WTC11 (cell line): ENCODE measurements at regions not wholly inside any gene's neighbourhood (a gene's known extent, or its start where the extent isn't known, plus 50 kb on each side); places are given as distances from the start of the nearest gene placed in this dataset.

Experiments used
- ATAC-seq: fragments of 200-7000 bp; cut with Tn5 transposase; 2 replicates; pipeline ENCODE4 v1.10.0; 2021; ENCODE audit warnings: mild to moderate bottlenecking, moderate library complexity
- CTCF ChIA-PET: fragments of 300-600 bp; sonication (Branson Sonifier 250); formaldehyde crosslinking; loops from one replicate; lab custom pipeline; 2021; ENCODE audit warnings: antibody characterized with exemption; lab: Charles Lee
- POLR2A ChIA-PET: fragments of 350-600 bp; sonication (Branson Sonifier 250); formaldehyde crosslinking; loops from one replicate; lab custom pipeline; 2021; ENCODE audit warnings: antibody characterized with exemption; lab: Charles Lee
- DNase-seq: peaks from one replicate; pipeline ENCODE4 v3.0.0; 2021; ENCODE audit warnings: low spot score
- H3K27ac Mint-ChIP-seq: 2 replicates; pipeline ENCODE4 v1.8.0; 2021; ENCODE audit warnings: mixed read lengths
- H3K27me3 Mint-ChIP-seq: 2 replicates; pipeline ENCODE4 v1.8.0; 2021; ENCODE audit warnings: low read depth, mild to moderate bottlenecking, moderate library complexity, mixed read lengths
- H3K36me3 Mint-ChIP-seq: 2 replicates; pipeline ENCODE4 v1.8.0; 2021; ENCODE audit warnings: mixed read lengths
- H3K4me1 Mint-ChIP-seq: 2 replicates; pipeline ENCODE4 v1.8.0; 2022; ENCODE audit warnings: mixed read lengths
- H3K4me3 Mint-ChIP-seq: 2 replicates; pipeline ENCODE4 v1.8.0; 2021; ENCODE audit warnings: mild to moderate bottlenecking, moderate library complexity, mixed read lengths
- H3K9me3 Mint-ChIP-seq: 2 replicates; pipeline ENCODE4 v1.8.0; 2021; ENCODE audit warnings: mixed read lengths
- CBFB ChIP-seq: sonication (generic); formaldehyde crosslinking; IDR thresholded peaks from 2 replicates; pipeline ENCODE4 v1.8.1; 2022; ENCODE audit warnings: mild to moderate bottlenecking, low read depth, missing genetic modification reagents
- CTCF ChIP-seq: fragments of 200-600 bp; IDR thresholded peaks from 2 replicates; pipeline ENCODE4 v1.8.0; 2022; ENCODE audit warnings: antibody characterized with exemption
- GRHL2 ChIP-seq: fragments of 250-450 bp; sonication (Bioruptor Pico); IDR thresholded peaks from 2 replicates; pipeline ENCODE4 v1.8.0; 2022; ENCODE audit warnings: mild to moderate bottlenecking, moderate library complexity; ENCODE audit not compliant: insufficient replicate concordance, severe bottlenecking
- MXD4 ChIP-seq: fragments of 250-450 bp; sonication (Bioruptor Pico); IDR thresholded peaks from 2 replicates; pipeline ENCODE4 v1.8.0; 2021; ENCODE audit warnings: mild to moderate bottlenecking, moderate library complexity, borderline replicate concordance
- NFATC4 ChIP-seq: fragments of 250-450 bp; sonication (Bioruptor Pico); IDR thresholded peaks from 2 replicates; pipeline ENCODE4 v1.9.0; 2021; ENCODE audit warnings: mild to moderate bottlenecking
- NR2C2 ChIP-seq: sonication (generic); formaldehyde crosslinking; IDR thresholded peaks from 2 replicates; pipeline ENCODE4 v1.8.0; 2022; ENCODE audit warnings: mild to moderate bottlenecking, missing genetic modification reagents
- PRRX2 ChIP-seq: fragments of 250-450 bp; sonication (Bioruptor Pico); IDR thresholded peaks from 2 replicates; pipeline ENCODE4 v1.8.0; 2021; ENCODE audit warnings: mild to moderate bottlenecking
- SMAD4 ChIP-seq: sonication (generic); formaldehyde crosslinking; IDR thresholded peaks from 2 replicates; pipeline ENCODE4 v1.8.0; 2022; ENCODE audit warnings: mild to moderate bottlenecking, missing genetic modification reagents
- TEAD1 ChIP-seq: sonication (generic); formaldehyde crosslinking; IDR thresholded peaks from 2 replicates; pipeline ENCODE4 v1.8.0; 2022; ENCODE audit warnings: mild to moderate bottlenecking, missing genetic modification reagents
- ZNF232 ChIP-seq: sonication (generic); formaldehyde crosslinking; IDR thresholded peaks from 2 replicates; pipeline ENCODE4 v1.8.0; 2022; ENCODE audit warnings: mild to moderate bottlenecking, missing genetic modification reagents
- ZNF281 ChIP-seq: sonication (generic); formaldehyde crosslinking; IDR thresholded peaks from 2 replicates; pipeline ENCODE4 v1.8.0; 2023; ENCODE audit warnings: mild to moderate bottlenecking, missing genetic modification reagents
- ZNF532 ChIP-seq: fragments of 250-450 bp; sonication (Bioruptor Pico); IDR thresholded peaks from 2 replicates; pipeline ENCODE4 v1.9.0; 2021; ENCODE audit warnings: mild to moderate bottlenecking, borderline replicate concordance
- TF ChIP-seq, protein P1 (sequence below): sonication (generic); formaldehyde crosslinking; IDR thresholded peaks from 2 replicates; pipeline ENCODE4 v1.8.1; 2022; ENCODE audit warnings: mild to moderate bottlenecking, moderate library complexity, missing genetic modification reagents
- TF ChIP-seq, protein P2 (sequence below): fragments of 250-450 bp; sonication (Bioruptor Pico); IDR thresholded peaks from 2 replicates; pipeline ENCODE4 v2.1.2; 2022; ENCODE audit warnings: mild to moderate bottlenecking, moderate library complexity
- TF ChIP-seq, protein P3 (sequence below): sonication (generic); formaldehyde crosslinking; IDR thresholded peaks from 2 replicates; pipeline ENCODE4 v1.8.0; 2022; ENCODE audit warnings: mild to moderate bottlenecking, missing genetic modification reagents
- TF ChIP-seq, protein P4 (sequence below): fragments of 250-450 bp; sonication (Bioruptor Pico); IDR thresholded peaks from 2 replicates; pipeline ENCODE4 v1.9.0; 2021; ENCODE audit warnings: mild to moderate bottlenecking

GRCh38 chr20:3354247-3354646 lies 53.2 kb downstream of the DNAAF9 start:
- Mint-ChIP-seq H3K27ac (no peak overlapping the region), H3K4me1 (no peaks in the 10 kb centered on the region), H3K4me3 (no peak overlapping the region), H3K36me3 (no peaks in the 10 kb centered on the region), H3K9me3 (no peaks in the 10 kb centered on the region), H3K27me3 (no peaks in the 10 kb centered on the region)
- TF ChIP-seq NFATC4, result no peak
- TF ChIP-seq CBFB (CRISPR knock-in tag), result no peak
- no peak for TF ChIP-seq NR2C2 (CRISPR knock-in tag)
- no peak for TF ChIP-seq SMAD4
- TF ChIP-seq, protein P1, sequence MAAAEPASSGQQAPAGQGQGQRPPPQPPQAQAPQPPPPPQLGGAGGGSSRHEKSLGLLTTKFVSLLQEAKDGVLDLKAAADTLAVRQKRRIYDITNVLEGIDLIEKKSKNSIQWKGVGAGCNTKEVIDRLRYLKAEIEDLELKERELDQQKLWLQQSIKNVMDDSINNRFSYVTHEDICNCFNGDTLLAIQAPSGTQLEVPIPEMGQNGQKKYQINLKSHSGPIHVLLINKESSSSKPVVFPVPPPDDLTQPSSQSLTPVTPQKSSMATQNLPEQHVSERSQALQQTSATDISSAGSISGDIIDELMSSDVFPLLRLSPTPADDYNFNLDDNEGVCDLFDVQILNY (CRISPR knock-in tag), result no peak
- TF ChIP-seq, protein P2, sequence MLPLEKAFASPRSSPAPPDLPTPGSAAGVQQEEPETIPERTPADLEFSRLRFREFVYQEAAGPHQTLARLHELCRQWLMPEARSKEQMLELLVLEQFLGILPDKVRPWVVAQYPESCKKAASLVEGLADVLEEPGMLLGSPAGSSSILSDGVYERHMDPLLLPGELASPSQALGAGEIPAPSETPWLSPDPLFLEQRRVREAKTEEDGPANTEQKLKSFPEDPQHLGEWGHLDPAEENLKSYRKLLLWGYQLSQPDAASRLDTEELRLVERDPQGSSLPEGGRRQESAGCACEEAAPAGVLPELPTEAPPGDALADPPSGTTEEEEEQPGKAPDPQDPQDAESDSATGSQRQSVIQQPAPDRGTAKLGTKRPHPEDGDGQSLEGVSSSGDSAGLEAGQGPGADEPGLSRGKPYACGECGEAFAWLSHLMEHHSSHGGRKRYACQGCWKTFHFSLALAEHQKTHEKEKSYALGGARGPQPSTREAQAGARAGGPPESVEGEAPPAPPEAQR, result no peak
- no peak for TF ChIP-seq GRHL2 (CRISPR knock-in tag)
- no peak for TF ChIP-seq MXD4
- TF ChIP-seq TEAD1, result no peak
- no peak for TF ChIP-seq CTCF
- no peak for TF ChIP-seq ZNF281 (CRISPR knock-in tag)
- no peak for TF ChIP-seq PRRX2 (CRISPR knock-in tag)
- TF ChIP-seq ZNF532 (CRISPR knock-in tag), result no peak
- TF ChIP-seq ZNF232 (CRISPR knock-in tag), result no peak
- TF ChIP-seq, protein P3, sequence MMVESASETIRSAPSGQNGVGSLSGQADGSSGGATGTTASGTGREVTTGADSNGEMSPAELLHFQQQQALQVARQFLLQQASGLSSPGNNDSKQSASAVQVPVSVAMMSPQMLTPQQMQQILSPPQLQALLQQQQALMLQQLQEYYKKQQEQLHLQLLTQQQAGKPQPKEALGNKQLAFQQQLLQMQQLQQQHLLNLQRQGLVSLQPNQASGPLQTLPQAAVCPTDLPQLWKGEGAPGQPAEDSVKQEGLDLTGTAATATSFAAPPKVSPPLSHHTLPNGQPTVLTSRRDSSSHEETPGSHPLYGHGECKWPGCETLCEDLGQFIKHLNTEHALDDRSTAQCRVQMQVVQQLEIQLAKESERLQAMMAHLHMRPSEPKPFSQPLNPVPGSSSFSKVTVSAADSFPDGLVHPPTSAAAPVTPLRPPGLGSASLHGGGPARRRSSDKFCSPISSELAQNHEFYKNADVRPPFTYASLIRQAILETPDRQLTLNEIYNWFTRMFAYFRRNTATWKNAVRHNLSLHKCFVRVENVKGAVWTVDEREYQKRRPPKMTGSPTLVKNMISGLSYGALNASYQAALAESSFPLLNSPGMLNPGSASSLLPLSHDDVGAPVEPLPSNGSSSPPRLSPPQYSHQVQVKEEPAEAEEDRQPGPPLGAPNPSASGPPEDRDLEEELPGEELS (CRISPR knock-in tag), result no peak
- TF ChIP-seq, protein P4, sequence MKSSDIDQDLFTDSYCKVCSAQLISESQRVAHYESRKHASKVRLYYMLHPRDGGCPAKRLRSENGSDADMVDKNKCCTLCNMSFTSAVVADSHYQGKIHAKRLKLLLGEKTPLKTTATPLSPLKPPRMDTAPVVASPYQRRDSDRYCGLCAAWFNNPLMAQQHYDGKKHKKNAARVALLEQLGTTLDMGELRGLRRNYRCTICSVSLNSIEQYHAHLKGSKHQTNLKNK, result no peak
- ATAC-seq (no peak), DNase-seq (no peak)
- POLR2A ChIA-PET, result no interaction called here
- CTCF ChIA-PET, result no interaction called here
